SK-N-SH (cell line): ENCODE measurements at regions not wholly inside any gene's neighbourhood (a gene's known extent, or its start where the extent isn't known, plus 50 kb on each side); places are given as distances from the start of the nearest gene placed in this dataset.

Source experiments
- CTCF ChIA-PET: fragments of 300-600, 350-600 bp; formaldehyde crosslinking; extraction: SDS; loops from one replicate; lab custom pipeline; 2021; lab: Yijun Ruan, JAX
- POLR2A ChIA-PET: fragments of 350-600 bp; sonication (Branson Sonifier 250); formaldehyde crosslinking; extraction: SDS; loops from one replicate; lab custom pipeline; 2020; ENCODE audit warnings: antibody characterized with exemption, inconsistent platforms; lab: Yijun Ruan, JAX
- DNase-seq: peaks from one replicate; pipeline ENCODE4 v3.0.0; 2012
- H2AFZ ChIP-seq: fragments of 200-600 bp; sonication (generic); 2 replicates; pipeline ENCODE4 v1.8.1; 2016; ENCODE audit warnings: antibody characterized with exemption, mild to moderate bottlenecking, low read depth
- H3F3A ChIP-seq: fragments of 200-600 bp; sonication (generic); replicated peaks from 2 replicates; pipeline ENCODE3; 2016; ENCODE audit warnings: antibody characterized with exemption, mild to moderate bottlenecking; ENCODE audit not compliant: insufficient read depth
- H3K27ac ChIP-seq, 2 experiments: fragments of 200-500 bp in 1 of 2; fragments of 200-600 bp in 1 of 2; sonication (Bioruptor generic) in 1 of 2; sonication (generic), shearing (Covaris generic) in 1 of 2; 2 replicates each; pipeline versions ENCODE4 v1.5.1 to v1.6.1; 2014 to 2016; ENCODE audit warnings: low read depth in 2 of 2, inconsistent platforms in 1 of 2, low read length in 1 of 2, mild to moderate bottlenecking in 1 of 2, mixed read lengths in 1 of 2
- H3K27me3 ChIP-seq: fragments of 200-600 bp; sonication (generic), shearing (Covaris generic); 2 replicates; pipeline ENCODE4 v1.6.1; 2016; ENCODE audit warnings: mixed run types; ENCODE audit not compliant: insufficient read depth
- H3K36me3 ChIP-seq, 2 experiments: fragments of 200-500 bp in 1 of 2; fragments of 200-600 bp in 1 of 2; sonication (Bioruptor generic) in 1 of 2; sonication (generic) in 1 of 2; replicated peaks in 1 of 2; 2 replicates each; pipeline versions ENCODE3 to v1.5.1; 2014 to 2016; ENCODE audit warnings: low read length in 1 of 2, mild to moderate bottlenecking in 1 of 2; ENCODE audit not compliant: insufficient read depth in 2 of 2, control insufficient read depth in 1 of 2
- H3K4me1 ChIP-seq, 2 experiments: fragments of 200-500 bp in 1 of 2; fragments of 200-600 bp in 1 of 2; sonication (Bioruptor generic) in 1 of 2; sonication (generic), shearing (Covaris generic) in 1 of 2; 2 replicates each; pipeline versions ENCODE4 v1.5.1 to v1.6.1; 2014 to 2016; ENCODE audit warnings: low read depth in 1 of 2, low read length in 1 of 2, mixed run types in 1 of 2; ENCODE audit not compliant: insufficient read depth in 2 of 2, control insufficient read depth in 1 of 2
- H3K4me2 ChIP-seq: fragments of 200-600 bp; sonication (generic), shearing (Covaris generic); 2 replicates; pipeline ENCODE4 v1.6.1; 2017; ENCODE audit warnings: mixed run types
- H3K4me3 ChIP-seq, 2 experiments: fragments of 200-500 bp in 1 of 2; fragments of 200-600 bp in 1 of 2; sonication (Bioruptor generic) in 1 of 2; sonication (generic), shearing (Covaris generic) in 1 of 2; 2 replicates each; pipeline versions ENCODE4 v1.5.1 to v1.8.1; 2014 to 2016; ENCODE audit warnings: low read depth in 2 of 2, inconsistent platforms in 1 of 2, low read length in 1 of 2, mild to moderate bottlenecking in 1 of 2, mixed read lengths in 1 of 2, moderate library complexity in 1 of 2
- H3K79me2 ChIP-seq: fragments of 200-600 bp; sonication (generic); 2 replicates; pipeline ENCODE4 v1.8.1; 2017; ENCODE audit warnings: mild to moderate bottlenecking; ENCODE audit not compliant: insufficient read depth
- H3K9ac ChIP-seq: fragments of 200-600 bp; sonication (generic); 2 replicates; pipeline ENCODE4 v1.6.1; 2017; ENCODE audit warnings: mixed run types
- H3K9me2 ChIP-seq: fragments of 200-600 bp; sonication (generic); 2 replicates; pipeline ENCODE4 v1.6.1; 2017; ENCODE audit warnings: mixed run types
- H3K9me3 ChIP-seq: fragments of 200-600 bp; sonication (generic); 2 replicates; pipeline ENCODE4 v1.6.1; 2017; ENCODE audit warnings: mixed run types, mild to moderate bottlenecking, moderate library complexity
- H4K20me1 ChIP-seq: fragments of 200-600 bp; sonication (generic); 2 replicates; pipeline ENCODE4 v1.6.1; 2017; ENCODE audit warnings: mild to moderate bottlenecking, mixed run types; ENCODE audit not compliant: insufficient read depth
- CHD2 ChIP-seq: fragments of 150-350 bp; IDR thresholded peaks from 2 replicates; pipeline ENCODE4 v1.6.1; 2018; ENCODE audit warnings: low read length; ENCODE audit not compliant: partially characterized antibody
- ELF1 ChIP-seq: IDR thresholded peaks from 2 replicates; pipeline ENCODE4 v1.4.0; 2012
- EP300 ChIP-seq, 2 experiments: IDR thresholded peaks; 2 replicates each; pipeline versions ENCODE4 v1.4.0 to v1.6.1; 2012; ENCODE audit warnings: borderline replicate concordance in 1 of 2, low read depth in 1 of 2, low read length in 1 of 2
- FOSL2 ChIP-seq: IDR thresholded peaks from 2 replicates; pipeline ENCODE4 v1.4.0; 2012; ENCODE audit warnings: low read depth, mild to moderate bottlenecking, moderate library complexity, borderline replicate concordance
- FOXJ3 ChIP-seq: sonication (generic); formaldehyde crosslinking; IDR thresholded peaks from 2 replicates; pipeline ENCODE4 v1.5.1; 2020; ENCODE audit warnings: mild to moderate bottlenecking, missing genetic modification reagents
- FOXM1 ChIP-seq: IDR thresholded peaks from 2 replicates; pipeline ENCODE4 v1.4.0; 2012; ENCODE audit warnings: low read depth, mild to moderate bottlenecking
- GABPA ChIP-seq: IDR thresholded peaks from 2 replicates; pipeline ENCODE4 v1.4.0; 2012; ENCODE audit warnings: low read depth, mild to moderate bottlenecking
- GATA2 ChIP-seq: sonication (generic); formaldehyde crosslinking; IDR thresholded peaks from 2 replicates; pipeline ENCODE4 v1.5.0; 2020; ENCODE audit warnings: mild to moderate bottlenecking, missing genetic modification reagents
- JUND ChIP-seq: IDR thresholded peaks from 2 replicates; pipeline ENCODE4 v1.4.0; 2012
- MEF2A ChIP-seq: IDR thresholded peaks from 2 replicates; pipeline ENCODE4 v1.4.0; 2012; ENCODE audit warnings: low read depth, borderline replicate concordance
- NFIC ChIP-seq: IDR thresholded peaks from 2 replicates; pipeline ENCODE4 v1.4.0; 2012; ENCODE audit warnings: borderline replicate concordance
- NRF1 ChIP-seq: IDR thresholded peaks from 2 replicates; pipeline ENCODE4 v1.6.1; 2012; ENCODE audit warnings: low read depth, mild to moderate bottlenecking, low read length
- RCOR1 ChIP-seq: fragments of 150-350 bp; IDR thresholded peaks from 2 replicates; pipeline ENCODE4 v1.6.1; 2017; ENCODE audit warnings: antibody characterized with exemption, low read length
- RFX5 ChIP-seq: IDR thresholded peaks from 2 replicates; pipeline ENCODE4 v1.6.1; 2012; ENCODE audit warnings: mild to moderate bottlenecking, improper control_type of control experiment, low read length
- SIN3A ChIP-seq: IDR thresholded peaks from 2 replicates; pipeline ENCODE4 v1.6.1; 2012; ENCODE audit warnings: low read depth, mild to moderate bottlenecking, low read length, moderate library complexity, borderline replicate concordance
- SMC3 ChIP-seq: IDR thresholded peaks from 2 replicates; pipeline ENCODE4 v1.6.1; 2012; ENCODE audit warnings: low read depth, low read length, improper control_type of control experiment
- TAF1 ChIP-seq: IDR thresholded peaks from 2 replicates; pipeline ENCODE4 v1.6.1; 2012; ENCODE audit warnings: low read depth, mild to moderate bottlenecking, low read length, moderate library complexity, borderline replicate concordance
- TCF12 ChIP-seq: IDR thresholded peaks from 2 replicates; pipeline ENCODE4 v1.4.0; 2012
- TEAD4 ChIP-seq: IDR thresholded peaks from 2 replicates; pipeline ENCODE4 v1.4.0; 2012; ENCODE audit warnings: mild to moderate bottlenecking, borderline replicate concordance; ENCODE audit not compliant: insufficient read depth
- USF1 ChIP-seq: IDR thresholded peaks from 2 replicates; pipeline ENCODE4 v1.4.0; 2012; ENCODE audit warnings: low read depth, borderline replicate concordance
- YY1 ChIP-seq: IDR thresholded peaks from 2 replicates; pipeline ENCODE4 v1.4.0; 2012; ENCODE audit warnings: low read depth, mild to moderate bottlenecking
- WGBS: methylation state at CpG from one replicate; pipeline ENCODE4 v1.1.6; 2017; ENCODE audit warnings: low lambda C conversion rate; 5-methylcytosine and 5-hydroxymethylcytosine counted together
- TF ChIP-seq, protein P1 (sequence below): fragments of 150-350 bp; IDR thresholded peaks from 2 replicates; pipeline ENCODE4 v1.6.1; 2017; ENCODE audit warnings: antibody characterized with exemption, low read length, low read depth, borderline replicate concordance
- TF ChIP-seq, protein P2 (sequence below): fragments of 150-350 bp; IDR thresholded peaks from 2 replicates; pipeline ENCODE4 v1.6.1; 2016; ENCODE audit warnings: mild to moderate bottlenecking, low read depth, low read length
- TF ChIP-seq, protein P3 (sequence below): IDR thresholded peaks from 2 replicates; pipeline ENCODE4 v1.6.1; 2012; ENCODE audit warnings: mild to moderate bottlenecking, low read depth, low read length, moderate library complexity

DNA sequence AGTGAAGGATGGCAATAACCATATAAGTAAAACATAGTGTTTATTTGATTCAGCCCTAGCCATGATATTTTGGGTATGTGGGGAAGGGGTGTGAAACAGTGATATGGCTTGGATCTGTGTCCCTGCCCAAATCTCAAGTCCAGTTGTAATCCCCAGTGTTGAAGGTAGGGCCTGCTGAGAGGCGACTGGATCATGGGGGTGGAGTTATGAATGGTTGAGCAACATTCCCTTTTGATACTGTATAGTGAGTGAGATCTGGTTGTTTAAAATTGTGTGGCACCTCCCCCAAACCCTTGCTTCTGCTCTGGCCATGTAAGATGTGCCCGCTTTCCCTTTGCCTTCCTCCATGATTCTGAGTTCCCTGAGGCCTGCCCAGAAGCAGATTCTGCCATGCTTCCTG, 1804.6 kb downstream of the MAT2B start:
- Histone ChIP-seq H2AFZ (no peak overlapping the region), H3K4me2 (no peak overlapping the region), H3K27ac (no peak overlapping the region), H3K9me3 (no peaks in the 10 kb centered on the region), H3F3A (no peaks in the 10 kb centered on the region), H3K36me3 (no peaks in the 10 kb centered on the region), H3K9ac (no peak overlapping the region), H3K4me3 (no peak overlapping the region), H3K9me2 (no peaks in the 10 kb centered on the region), H4K20me1 (no peaks in the 10 kb centered on the region), H3K4me1 (no peaks in the 10 kb centered on the region; a peak in 1 of 4 replicates), H3K27me3 (no peaks in the 10 kb centered on the region), H3K79me2 (no peaks in the 10 kb centered on the region)
- ChIA-PET CTCF (interaction anchor here (0.7 kb wide), 1 partner anchor 1249 kb away, joined by 3 read pairs; no protein-coding TSS in a partner anchor), POLR2A (no interaction called here)
- WGBS = 41% methylated on average over 2 of the region's 2 CpGs
- no peak for DNase-seq
- no peak for TF ChIP-seq SIN3A
- TF ChIP-seq, protein P1, sequence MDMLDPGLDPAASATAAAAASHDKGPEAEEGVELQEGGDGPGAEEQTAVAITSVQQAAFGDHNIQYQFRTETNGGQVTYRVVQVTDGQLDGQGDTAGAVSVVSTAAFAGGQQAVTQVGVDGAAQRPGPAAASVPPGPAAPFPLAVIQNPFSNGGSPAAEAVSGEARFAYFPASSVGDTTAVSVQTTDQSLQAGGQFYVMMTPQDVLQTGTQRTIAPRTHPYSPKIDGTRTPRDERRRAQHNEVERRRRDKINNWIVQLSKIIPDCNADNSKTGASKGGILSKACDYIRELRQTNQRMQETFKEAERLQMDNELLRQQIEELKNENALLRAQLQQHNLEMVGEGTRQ = no peak
- TF ChIP-seq YY1 = no peak

DNA sequence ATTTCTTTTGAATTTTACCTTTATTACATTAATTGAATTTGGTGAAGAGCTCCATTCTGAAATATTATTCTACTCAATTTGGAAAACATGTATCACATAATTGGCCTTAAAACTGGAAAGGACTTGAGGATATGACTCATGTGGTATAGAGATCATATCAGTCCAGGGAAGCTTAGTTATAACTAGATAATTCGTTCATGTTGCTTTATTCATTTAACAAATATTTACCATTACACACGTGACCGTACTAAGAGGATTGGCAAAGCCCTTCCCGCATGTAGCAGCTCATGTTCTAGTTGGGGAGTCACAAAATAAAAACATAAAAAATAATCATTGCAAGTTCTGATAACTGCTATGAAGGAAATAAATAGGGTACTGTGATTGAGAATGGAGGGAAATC, 1816.5 kb downstream of the MAT2B start:
- H3K27ac ChIP-seq = peak overlapping the region in 1 of 2 experiments; percentile 59; a peak in 2 of 4 replicates
- no peak for TF ChIP-seq FOXJ3
- no peak for TF ChIP-seq RFX5
- TF ChIP-seq RCOR1 = no peak
- no peak for TF ChIP-seq GATA2 (CRISPR knock-in tag)
- TF ChIP-seq NFIC = no peak
- peak; percentile 38; the same call in 1 of the 2 replicates for TF ChIP-seq FOSL2
- no peak for TF ChIP-seq ELF1
- TF ChIP-seq EP300 (IDR thresholded peaks at IDR 0.05; ENCODE audit: borderline replicate concordance in 1 of 2, low read depth in 1 of 2, low read length in 1 of 2) = no peak
- no peak for TF ChIP-seq NRF1
- TF ChIP-seq JUND = peak; percentile 45
- TF ChIP-seq SMC3 = no peak
- TF ChIP-seq, protein P2, sequence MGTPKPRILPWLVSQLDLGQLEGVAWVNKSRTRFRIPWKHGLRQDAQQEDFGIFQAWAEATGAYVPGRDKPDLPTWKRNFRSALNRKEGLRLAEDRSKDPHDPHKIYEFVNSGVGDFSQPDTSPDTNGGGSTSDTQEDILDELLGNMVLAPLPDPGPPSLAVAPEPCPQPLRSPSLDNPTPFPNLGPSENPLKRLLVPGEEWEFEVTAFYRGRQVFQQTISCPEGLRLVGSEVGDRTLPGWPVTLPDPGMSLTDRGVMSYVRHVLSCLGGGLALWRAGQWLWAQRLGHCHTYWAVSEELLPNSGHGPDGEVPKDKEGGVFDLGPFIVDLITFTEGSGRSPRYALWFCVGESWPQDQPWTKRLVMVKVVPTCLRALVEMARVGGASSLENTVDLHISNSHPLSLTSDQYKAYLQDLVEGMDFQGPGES = no peak
- TF ChIP-seq TEAD4 = no peak
- peak; percentile 58; the same call in 1 of the 2 replicates for TF ChIP-seq USF1
- TF ChIP-seq CHD2 = no peak
- no peak for TF ChIP-seq GABPA
- no peak for TF ChIP-seq TAF1
- TF ChIP-seq MEF2A = no peak
- TF ChIP-seq, protein P3, sequence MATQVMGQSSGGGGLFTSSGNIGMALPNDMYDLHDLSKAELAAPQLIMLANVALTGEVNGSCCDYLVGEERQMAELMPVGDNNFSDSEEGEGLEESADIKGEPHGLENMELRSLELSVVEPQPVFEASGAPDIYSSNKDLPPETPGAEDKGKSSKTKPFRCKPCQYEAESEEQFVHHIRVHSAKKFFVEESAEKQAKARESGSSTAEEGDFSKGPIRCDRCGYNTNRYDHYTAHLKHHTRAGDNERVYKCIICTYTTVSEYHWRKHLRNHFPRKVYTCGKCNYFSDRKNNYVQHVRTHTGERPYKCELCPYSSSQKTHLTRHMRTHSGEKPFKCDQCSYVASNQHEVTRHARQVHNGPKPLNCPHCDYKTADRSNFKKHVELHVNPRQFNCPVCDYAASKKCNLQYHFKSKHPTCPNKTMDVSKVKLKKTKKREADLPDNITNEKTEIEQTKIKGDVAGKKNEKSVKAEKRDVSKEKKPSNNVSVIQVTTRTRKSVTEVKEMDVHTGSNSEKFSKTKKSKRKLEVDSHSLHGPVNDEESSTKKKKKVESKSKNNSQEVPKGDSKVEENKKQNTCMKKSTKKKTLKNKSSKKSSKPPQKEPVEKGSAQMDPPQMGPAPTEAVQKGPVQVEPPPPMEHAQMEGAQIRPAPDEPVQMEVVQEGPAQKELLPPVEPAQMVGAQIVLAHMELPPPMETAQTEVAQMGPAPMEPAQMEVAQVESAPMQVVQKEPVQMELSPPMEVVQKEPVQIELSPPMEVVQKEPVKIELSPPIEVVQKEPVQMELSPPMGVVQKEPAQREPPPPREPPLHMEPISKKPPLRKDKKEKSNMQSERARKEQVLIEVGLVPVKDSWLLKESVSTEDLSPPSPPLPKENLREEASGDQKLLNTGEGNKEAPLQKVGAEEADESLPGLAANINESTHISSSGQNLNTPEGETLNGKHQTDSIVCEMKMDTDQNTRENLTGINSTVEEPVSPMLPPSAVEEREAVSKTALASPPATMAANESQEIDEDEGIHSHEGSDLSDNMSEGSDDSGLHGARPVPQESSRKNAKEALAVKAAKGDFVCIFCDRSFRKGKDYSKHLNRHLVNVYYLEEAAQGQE = no peak
- TF ChIP-seq FOXM1 = no peak
- TF ChIP-seq TCF12 = peak; percentile 50; the same call in 1 of the 2 replicates

More for the DNA sequence above, 1816.5 kb downstream of the MAT2B start:
- Histone ChIP-seq H3K79me2 (no peaks in the 10 kb centered on the region), H3K27me3 (no peaks in the 10 kb centered on the region), H3K4me2 (no peak overlapping the region), H4K20me1 (no peaks in the 10 kb centered on the region), H2AFZ (no peak overlapping the region), H3K4me1 (no peaks in the 10 kb centered on the region), H3K4me3 (no peak overlapping the region), H3K9me3 (no peaks in the 10 kb centered on the region), H3F3A (no peaks in the 10 kb centered on the region), H3K9ac (no peak overlapping the region), H3K9me2 (no peaks in the 10 kb centered on the region; the same call in 1 of the 2 replicates), H3K36me3 (no peaks in the 10 kb centered on the region)
- POLR2A ChIA-PET = no interaction called here
- 2% methylated on average over 4 of the region's 4 CpGs for WGBS
- peak; percentile 6 for DNase-seq
- CTCF ChIA-PET = no interaction called here
